ENCODE measurements at regions not wholly inside any gene's neighbourhood (a gene's known extent, or its start where the extent isn't known, plus 50 kb on each side); places are given as distances from the start of the nearest gene placed in this dataset.

GRCh38 chr12:47561746-47562145 is 144.1 kb downstream of the RPAP3 start:
- no peak for TF ChIP-seq CTCF (IDR thresholded peaks at IDR 0.05; ENCODE audit: insufficient read depth, low read depth, low read length)
- H3K4me3 ChIP-seq (ENCODE audit: low read depth, low read length): no peak overlapping the region
- DNase-seq (ENCODE audit: low read depth): no peak

GRCh38 chr12:47560415-47560814 is 145.4 kb downstream of the RPAP3 start:
- DNase-seq (ENCODE audit: low read depth): no peak
- H3K4me3 ChIP-seq (ENCODE audit: low read depth, low read length): no peak overlapping the region
- no peak for TF ChIP-seq CTCF (IDR thresholded peaks at IDR 0.05; ENCODE audit: insufficient read depth, low read depth, low read length)

- H3K4me3 ChIP-seq (ENCODE audit: low read depth, low read length): no peak overlapping the region
- DNase-seq (ENCODE audit: low read depth): no peak
- TF ChIP-seq CTCF (IDR thresholded peaks at IDR 0.05; ENCODE audit: insufficient read depth, low read depth, low read length): no peak
These were observed 147.0 kb downstream of the RPAP3 start for GRCh38 chr12:47558625-47559345.

GRCh38 chr12:47557386-47557785 is 148.4 kb downstream of the RPAP3 start:
- no peak for TF ChIP-seq CTCF (IDR thresholded peaks at IDR 0.05; ENCODE audit: insufficient read depth, low read depth, low read length)
- no peak for DNase-seq (ENCODE audit: low read depth)
- H3K4me3 ChIP-seq (ENCODE audit: low read depth, low read length): no peak overlapping the region

- no peak for DNase-seq (ENCODE audit: low read depth)
- TF ChIP-seq CTCF (IDR thresholded peaks at IDR 0.05; ENCODE audit: insufficient read depth, low read depth, low read length): no peak
These were observed 149.4 kb downstream of the RPAP3 start for GRCh38 chr12:47556261-47557030.

GRCh38 chr12:47554046-47554653 is 151.7 kb downstream of the RPAP3 start:
- H3K4me3 ChIP-seq (ENCODE audit: low read depth, low read length): no peak overlapping the region
- no peak for DNase-seq (ENCODE audit: low read depth)
- TF ChIP-seq CTCF (IDR thresholded peaks at IDR 0.05; ENCODE audit: insufficient read depth, low read depth, low read length): no peak

More at GRCh38 chr12:47556261-47557030, 149.4 kb downstream of the RPAP3 start:
- H3K4me3 ChIP-seq (ENCODE audit: low read depth, low read length): no peak overlapping the region

Measured in fibroblast of villous mesenchyme (primary cell).